Urothelium cell line (cell line): ENCODE measurements at regions not wholly inside any gene's neighbourhood (a gene's known extent, or its start where the extent isn't known, plus 50 kb on each side); places are given as distances from the start of the nearest gene placed in this dataset.

Experiments
- DNase-seq: peaks from one replicate; pipeline ENCODE4 v3.0.0; 2011; ENCODE audit warnings: low spot score, mixed read lengths
- FAIRE-seq: peaks from 2 replicates; lab custom pipeline; 2011; peaks lifted over from hg19 to GRCh38; lab: Jason Lieb, UNC

GRCh38 chr17:34826332-34826731 is 134.9 kb downstream of the CCT6B start:
- FAIRE-seq = no peak
- no peak for DNase-seq

- FAIRE-seq (no peak), DNase-seq (no peak)
Measured at GRCh38 chr17:34825884-34826283, 135.4 kb downstream of the CCT6B start.

GRCh38 chr17:34825102-34825501 is 136.2 kb downstream of the CCT6B start:
- FAIRE-seq = no peak
- no peak for DNase-seq

DNA sequence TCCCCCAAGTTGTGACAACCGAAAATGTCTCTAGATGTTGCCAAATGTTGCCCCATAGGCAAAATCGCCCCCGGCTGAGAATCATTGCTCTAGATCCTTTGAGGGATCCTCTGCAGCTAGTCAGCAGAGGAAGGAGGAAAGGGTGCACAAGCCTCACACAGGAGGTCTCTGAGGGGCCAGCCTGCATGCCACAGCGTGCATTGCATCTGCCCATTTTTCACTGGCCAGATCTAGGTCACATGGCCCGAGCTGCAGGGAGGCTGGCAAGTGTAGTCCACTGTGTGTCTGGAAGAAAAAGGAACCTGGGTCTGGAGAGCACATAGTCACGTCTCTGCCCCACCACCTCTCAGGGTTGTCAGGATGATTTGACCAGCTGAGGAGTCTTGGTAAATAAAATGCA is 138.2 kb downstream of the CCT6B start:
- FAIRE-seq = no peak

DNA sequence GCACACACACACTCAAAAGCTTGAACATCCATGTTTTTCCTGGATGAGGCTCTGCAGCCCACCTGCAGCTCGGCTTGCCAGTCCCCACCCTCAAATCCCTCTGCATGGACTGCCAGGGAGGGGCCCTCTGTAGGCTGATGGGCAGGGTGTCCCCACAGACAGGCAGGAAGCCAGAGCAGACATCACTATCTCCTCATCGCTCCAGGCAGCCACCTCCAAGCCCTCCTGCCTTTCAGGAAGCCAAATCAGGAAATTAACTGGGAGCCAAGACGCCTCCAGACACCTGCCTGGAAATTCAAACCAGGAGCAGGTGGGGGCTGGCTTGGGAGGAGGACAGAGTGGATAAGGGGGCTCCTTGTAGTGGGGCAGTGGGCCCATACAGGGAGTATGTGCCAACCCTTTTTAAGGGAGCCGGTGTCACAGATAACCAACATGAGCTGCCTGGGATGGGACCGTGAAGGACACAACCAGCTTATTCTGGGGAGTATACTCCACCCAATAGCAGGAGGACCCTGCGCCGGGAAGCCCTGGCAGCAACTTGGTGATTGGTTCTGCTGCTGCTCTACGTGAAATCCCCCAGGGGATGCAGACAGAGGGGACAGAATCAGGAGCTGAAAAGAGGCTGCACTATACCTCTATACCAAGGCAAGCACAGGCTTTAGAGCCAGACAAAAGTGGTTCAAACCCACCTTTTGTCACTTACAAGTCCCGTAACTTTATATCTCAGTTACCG is 139.1 kb downstream of the CCT6B start:
- FAIRE-seq (no peak), DNase-seq (no peak)

More for the DNA sequence above, 138.2 kb downstream of the CCT6B start:
- DNase-seq = no peak

DNA sequence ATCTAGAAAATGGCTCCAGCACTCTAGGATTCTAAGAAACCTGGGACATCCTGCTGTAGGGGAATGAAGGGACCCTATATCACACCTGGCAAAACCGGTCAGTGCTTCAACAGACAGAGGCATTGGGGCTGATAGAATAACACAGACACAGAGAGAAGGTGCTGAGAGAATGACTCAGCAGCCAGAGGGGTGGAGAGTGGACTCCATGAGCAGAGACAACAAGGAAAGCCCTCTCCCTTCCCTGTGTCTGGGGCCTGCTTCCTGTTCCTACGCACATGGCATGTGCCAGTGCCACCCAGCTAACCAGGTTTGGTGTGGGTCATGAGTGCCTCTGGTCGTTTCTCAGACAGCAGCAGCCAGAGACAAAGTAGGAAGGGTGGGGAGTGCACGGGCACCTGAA is 140.3 kb downstream of the CCT6B start:
- FAIRE-seq = no peak
- no peak for DNase-seq

DNA sequence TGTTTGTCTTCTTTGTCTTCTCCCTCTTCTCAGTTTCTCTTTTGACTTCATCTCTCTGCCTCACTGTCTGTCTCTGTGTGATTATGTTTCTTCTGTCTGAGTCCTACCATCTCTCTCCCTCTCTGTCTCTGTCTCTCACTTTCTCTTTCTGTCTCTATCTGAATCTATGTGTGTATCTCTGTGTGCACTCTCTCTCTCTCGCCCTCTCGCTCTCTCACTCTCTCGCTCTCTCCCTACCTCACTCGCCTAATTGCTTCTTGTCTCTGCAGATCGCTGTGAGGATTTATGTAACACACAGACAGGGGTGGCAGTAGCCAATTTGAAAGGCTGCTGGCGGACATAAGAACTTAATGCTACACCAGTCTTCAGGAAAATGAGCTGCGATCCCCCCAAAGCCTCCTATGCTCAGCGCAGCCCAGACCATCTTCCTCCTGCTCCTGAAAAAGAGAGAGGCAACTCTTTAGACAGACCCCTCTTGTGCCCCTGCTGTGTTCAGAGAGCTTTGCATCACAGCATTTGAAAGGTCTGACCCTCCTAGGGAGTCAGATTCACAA is 140.9 kb downstream of the CCT6B start:
- FAIRE-seq = no peak
- no peak for DNase-seq

- no peak for FAIRE-seq
Measured at GRCh38 chr17:34817252-34818035, 143.8 kb downstream of the CCT6B start.

DNA sequence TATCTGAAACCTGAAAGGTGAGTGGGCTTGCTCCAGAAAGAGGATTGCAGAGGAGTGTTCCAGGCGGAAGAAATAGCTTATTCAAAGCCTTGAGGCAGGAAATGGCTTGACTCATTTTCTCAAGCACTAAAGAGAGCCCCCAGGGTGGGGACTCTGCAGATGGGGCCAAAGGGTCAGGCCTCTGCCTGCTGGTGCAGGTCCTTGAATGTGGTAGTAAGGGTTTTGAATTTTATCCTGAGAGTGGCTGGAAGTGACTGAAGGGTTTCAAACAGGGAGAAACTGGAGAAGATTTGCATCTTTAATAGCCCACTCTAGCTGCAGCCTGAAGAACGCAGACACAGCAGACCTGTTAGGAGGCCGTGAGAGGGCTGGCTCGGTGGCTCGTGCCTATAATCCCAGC is 144.4 kb downstream of the CCT6B start:
- FAIRE-seq (no peak), DNase-seq (no peak)

More at GRCh38 chr17:34817252-34818035, 143.8 kb downstream of the CCT6B start:
- DNase-seq = no peak

DNA sequence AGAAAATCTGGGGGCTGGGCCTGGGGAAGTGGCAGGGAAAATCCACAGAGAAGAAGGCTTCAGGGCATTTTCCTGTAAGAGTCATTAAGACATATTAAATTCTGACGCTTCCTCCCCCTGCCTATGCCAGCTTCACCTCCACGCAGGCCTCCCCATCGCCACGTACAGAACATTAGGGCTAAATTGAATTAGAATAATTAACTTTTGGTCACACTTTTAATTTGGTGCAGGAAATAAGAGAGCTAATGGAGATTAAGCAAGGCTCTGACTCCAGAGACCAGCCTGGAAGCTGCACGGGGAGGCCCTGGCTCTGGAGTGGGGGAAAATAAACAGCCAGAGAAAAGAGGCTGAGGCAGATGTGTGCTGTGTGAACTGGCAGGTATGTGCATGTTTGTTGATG is 148.0 kb downstream of the CCT6B start:
- FAIRE-seq = no peak
- DNase-seq = no peak

- FAIRE-seq (no peak), DNase-seq (no peak)
Measured at GRCh38 chr17:34811561-34811960, 149.7 kb downstream of the CCT6B start.

GRCh38 chr17:34800661-34801060 is 160.6 kb downstream of the CCT6B start:
- FAIRE-seq = no peak

DNA sequence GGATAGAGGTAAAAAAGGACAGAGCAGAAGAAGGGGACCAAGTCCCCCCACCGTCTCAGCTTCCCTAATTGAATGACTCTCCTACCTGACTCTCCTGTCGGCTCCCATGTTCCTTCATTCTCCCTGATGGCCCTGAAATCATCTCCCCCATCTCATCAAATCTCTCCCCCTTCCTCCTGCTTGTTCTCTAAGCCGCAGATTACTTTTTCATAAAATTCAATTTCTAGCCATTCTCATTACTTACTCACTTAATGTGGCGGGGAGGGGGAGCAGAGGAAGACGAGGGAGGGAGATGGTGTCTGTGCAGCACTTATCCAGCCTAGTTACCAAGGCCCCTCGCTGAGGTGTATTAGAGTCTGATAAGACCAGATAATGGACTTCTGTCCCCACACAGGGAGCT is 161.5 kb downstream of the CCT6B start:
- FAIRE-seq (no peak), DNase-seq (no peak)

More at GRCh38 chr17:34800661-34801060, 160.6 kb downstream of the CCT6B start:
- DNase-seq = no peak

- FAIRE-seq = no peak
- no peak for DNase-seq
Measured at GRCh38 chr17:34798581-34798980, 162.7 kb downstream of the CCT6B start.

GRCh38 chr17:34797720-34798119 is 163.5 kb downstream of the CCT6B start:
- DNase-seq (peak; percentile 49), FAIRE-seq (no peak)

GRCh38 chr17:34793231-34793908 is 167.9 kb downstream of the CCT6B start:
- no peak for FAIRE-seq
- DNase-seq = no peak

DNA sequence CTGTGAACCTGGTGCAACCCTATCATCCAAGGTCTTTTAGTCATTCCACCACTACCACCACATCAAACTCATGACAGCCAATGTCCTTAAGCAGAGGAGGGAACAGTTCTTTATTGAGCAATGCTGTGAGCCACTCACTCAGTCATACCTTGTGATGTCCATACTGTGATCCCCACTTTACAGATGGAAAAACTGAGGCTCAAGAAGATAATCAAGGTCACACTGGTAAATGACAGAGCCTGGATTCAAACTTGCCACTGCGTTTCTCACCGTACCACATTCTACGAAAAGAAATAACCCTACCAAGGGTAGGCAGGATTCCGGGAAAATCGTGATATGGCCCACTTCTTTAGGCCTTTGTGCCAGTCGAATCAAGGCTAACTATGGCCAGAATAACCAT is 172.6 kb downstream of the CCT6B start:
- DNase-seq (no peak), FAIRE-seq (no peak)

GRCh38 chr17:34784526-34784925 is 176.7 kb downstream of the CCT6B start:
- FAIRE-seq (no peak), DNase-seq (no peak)

- DNase-seq (no peak), FAIRE-seq (no peak)
Measured at GRCh38 chr17:34782271-34782670, 179.0 kb downstream of the CCT6B start.

- DNase-seq = no peak
- no peak for FAIRE-seq
Measured at GRCh38 chr17:34781571-34782108, 179.6 kb downstream of the CCT6B start.

- no peak for DNase-seq
- no peak for FAIRE-seq
Measured at GRCh38 chr17:34781071-34781470, 180.2 kb downstream of the CCT6B start.
